HPDE6-E6E7 (cell line): ENCODE measurements at regions not wholly inside any gene's neighbourhood (a gene's known extent, or its start where the extent isn't known, plus 50 kb on each side); places are given as distances from the start of the nearest gene placed in this dataset.

Source experiments
- DNase-seq: peaks from one replicate; pipeline ENCODE4 v3.0.0; 2011; ENCODE audit warnings: missing footprints; ENCODE audit errors: extremely low spot score

DNA sequence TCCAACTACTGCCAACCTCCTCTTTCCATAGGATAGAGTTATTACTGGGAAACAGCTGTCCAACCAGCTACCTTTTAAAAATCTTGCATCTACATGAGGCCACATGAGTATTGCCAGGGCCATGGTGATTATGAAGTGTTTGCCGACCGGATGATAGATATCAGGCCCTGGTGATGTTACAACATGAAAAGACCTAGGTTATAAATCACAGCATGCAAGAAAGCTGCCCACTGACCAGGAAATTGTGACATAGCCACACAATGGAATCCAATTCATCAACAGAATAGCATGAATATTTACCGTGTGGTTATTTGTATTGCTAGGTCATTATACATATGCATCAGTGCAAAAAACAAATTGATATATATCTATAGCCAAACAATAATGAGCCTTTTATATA is 517.0 kb downstream of the INHBA start:
- DNase-seq, result no peak

DNA sequence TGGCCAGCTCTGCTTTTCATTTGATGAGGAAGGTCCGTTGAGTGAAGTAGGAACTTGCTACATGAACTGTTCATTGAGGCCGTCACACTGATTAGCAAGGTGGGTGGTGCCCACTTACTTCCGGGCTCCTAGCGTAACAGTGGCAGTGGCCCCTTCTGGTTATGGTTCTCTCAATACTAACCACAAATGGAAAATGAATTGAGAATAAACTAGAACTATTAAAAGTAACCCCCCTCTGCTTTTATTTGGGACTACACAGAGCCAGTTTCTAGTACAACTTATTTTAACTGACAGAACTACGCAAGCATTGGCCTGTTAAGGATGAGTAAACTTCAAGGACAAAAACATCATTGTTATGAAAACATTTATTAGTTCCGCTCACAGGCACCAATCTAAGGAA is 519.1 kb downstream of the INHBA start:
- DNase-seq, result no peak

DNA sequence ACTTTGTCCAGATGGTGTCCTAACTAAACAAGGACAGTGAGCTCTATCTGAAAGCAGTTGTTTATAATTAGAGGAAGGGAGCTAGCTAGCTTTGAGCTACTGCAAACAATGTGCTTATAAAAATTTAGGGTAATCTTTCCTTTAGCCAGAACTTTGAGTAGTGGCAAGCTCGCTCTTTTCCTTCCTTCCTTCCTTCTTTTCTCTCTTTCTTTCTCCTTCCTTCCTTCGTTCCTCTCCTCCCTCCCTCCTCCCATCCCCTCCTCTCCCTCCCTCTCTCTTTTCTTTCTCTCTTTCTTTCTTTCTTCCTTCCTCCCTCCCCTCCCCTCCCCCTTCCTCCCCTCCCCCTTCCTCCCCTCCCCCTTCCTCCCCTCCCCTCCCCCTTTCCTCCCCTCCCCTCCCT is 520.1 kb downstream of the INHBA start:
- no peak for DNase-seq

DNA sequence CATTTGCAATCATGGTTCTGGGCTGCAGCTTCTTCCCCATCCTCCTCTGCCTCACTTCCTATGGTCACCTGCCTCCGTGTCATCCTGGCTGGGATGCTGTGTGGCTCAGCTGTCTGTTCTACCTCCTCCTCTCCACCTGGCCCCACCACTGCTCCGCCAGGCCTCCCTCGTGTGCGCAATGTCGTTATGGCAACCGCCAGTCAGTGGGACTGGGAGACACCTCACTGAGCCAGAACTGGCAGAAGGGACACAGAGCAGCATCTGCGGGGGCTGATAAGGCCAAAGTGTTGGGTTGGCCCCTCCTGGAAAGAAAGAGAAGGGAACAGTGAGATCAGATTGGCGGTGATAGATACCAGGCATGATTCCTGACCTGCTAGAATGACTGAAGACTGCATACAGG is 527.5 kb downstream of the INHBA start:
- DNase-seq, result no peak

DNA sequence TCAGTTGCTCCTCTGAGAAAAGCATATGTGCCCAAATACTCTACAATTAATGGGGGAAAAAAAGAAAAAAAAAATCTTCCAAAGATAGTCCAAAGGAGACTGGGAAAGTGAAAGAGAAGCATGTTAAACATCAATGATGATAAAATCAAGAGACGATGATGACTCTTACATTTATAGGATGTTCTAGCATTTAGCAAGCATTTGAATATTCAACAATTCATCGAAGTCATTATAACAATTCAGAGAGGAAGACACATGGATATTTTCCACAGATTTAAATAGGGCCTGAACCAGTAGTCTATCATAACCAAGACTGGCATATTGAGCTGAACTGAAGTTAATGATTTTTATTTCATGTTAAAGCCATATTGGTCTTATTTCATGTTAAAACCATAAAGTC is 528.4 kb downstream of the INHBA start:
- no peak for DNase-seq

DNA sequence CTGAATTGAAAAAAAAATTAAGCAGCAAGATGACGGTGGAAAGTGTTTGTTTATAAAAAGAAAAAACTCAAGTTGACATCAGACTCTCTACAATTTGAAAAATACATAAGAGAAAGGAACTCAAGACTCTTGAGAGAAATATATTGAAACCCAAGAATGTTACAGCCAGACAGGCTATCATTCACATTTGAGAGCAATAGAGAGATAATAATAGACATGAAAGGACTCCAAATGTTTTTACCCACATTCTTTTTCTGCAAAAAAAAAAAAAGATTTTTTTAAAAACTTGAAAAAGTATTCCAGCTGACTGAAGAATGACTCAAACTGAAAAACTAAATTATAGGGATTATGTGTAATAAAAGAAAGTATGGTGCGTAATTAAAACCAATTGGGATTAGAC is 532.4 kb downstream of the INHBA start:
- DNase-seq, result no peak

DNA sequence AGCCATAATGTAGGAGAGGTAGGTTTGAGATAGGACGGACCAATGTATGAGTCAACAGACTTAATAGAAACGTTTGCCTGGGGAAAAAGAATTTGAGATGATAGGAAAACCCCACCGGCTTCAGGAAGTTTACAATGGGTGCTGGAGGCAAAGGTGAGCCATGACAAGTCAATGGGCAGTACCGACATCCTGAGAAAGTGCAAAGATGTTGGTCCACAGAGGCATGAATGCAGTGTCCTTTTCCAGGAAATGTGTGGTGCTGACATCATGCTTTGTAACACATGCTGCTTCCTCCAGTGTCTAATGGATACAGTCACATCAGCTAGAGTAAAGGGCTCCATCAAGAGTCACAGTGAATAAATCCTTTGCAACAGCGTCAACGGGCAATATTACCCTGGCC is 533.6 kb downstream of the INHBA start:
- no peak for DNase-seq

DNA sequence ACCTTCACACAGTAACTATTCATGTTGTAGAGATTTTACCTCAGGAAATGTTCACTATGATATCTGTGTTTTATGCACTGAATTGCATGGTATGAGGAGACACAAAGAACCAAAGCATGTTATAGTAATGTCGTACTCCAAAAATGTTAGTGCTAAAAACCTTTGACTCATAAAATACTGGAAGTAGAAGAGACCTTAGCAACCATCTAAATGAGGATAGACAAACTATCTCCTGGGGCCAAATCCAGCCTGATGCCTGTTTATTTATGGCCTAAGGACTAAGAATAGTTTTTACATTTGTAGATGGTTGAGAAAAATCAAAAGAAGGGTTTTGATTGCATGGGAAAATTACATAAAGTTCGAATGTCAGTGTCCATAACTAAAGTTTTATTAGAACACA is 535.1 kb downstream of the INHBA start:
- DNase-seq, result no peak

DNA sequence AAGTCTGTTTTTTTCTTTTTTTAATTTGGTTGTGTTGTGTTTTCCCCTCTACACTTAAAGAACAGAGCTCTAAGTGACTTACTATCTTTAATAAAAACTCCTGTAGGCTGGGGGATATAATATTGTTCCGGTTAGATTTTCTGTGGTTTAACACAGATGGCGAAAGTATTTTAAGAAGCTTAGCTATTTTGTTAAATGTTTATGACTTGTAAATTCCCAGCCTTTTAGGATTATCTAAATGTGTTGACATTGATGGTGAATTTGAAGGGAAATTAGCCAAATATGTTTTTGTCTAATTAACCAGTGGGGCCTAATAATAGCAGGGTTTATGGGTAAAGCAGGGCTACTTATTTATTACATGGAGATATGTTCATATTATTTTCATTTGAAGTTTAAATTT is 538.5 kb downstream of the INHBA start:
- no peak for DNase-seq

DNA sequence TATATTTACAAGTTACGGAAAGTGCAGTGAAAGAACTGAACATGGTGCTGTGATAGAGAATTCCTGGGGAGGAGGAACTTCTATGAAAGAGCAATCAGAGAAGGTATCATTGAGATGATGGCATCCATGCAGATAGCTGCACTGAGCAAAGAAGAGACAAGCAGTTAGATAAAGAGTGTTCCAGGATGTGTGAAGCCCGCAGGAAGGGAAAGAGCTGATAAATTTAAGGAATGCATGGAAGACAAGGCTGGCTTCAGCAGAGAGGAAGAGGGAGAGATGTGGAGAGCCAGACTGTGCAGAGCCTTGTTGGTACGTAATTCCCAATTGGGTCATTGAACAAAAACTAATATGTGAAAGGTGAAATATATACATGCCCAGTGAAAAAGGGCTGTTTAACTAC is 538.9 kb downstream of the INHBA start:
- no peak for DNase-seq

DNA sequence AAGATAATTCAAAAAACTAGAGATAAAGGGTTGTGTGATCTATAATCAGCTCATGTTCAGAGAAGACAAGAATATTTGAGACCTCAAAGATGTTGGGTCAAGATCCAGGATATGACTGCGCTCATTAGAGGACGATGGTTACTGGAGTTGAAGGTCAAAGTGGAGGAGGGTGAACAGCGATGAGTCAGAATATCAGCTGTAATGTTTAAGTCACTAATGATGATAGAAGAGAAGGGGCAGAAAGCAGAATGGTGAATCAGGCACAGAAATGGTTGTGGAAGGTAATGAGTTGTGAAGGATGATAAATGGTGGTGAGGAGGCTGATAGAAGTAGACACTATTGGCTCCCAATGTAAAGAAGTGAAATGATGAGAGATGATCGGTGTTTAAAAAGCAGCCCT is 540.3 kb downstream of the INHBA start:
- no peak for DNase-seq

DNA sequence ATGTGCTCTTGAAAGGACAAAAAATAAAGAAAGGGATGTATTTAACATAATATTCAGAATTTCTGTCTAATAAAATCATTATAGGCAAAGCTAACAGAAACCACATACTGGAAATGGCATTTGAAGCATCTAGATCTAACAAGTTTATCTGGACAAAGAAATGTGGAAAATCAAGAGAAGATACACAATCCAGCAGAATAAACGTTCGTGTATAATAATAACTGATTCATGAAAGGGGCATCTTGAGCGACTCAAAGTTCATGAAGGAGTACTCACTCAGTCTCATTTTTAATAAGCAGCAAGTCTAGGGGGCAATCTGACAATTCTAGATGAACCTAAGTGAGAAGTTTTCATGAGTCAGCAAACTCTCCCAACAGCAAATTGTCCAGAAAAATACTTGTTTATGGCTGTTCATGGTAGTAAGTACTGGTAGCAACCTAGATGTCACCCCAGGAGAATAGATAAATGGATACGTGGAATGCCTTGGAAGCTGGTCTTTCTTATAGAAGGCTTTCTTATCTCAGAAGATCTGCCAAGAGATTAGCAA is 541.8 kb downstream of the INHBA start:
- no peak for DNase-seq

DNA sequence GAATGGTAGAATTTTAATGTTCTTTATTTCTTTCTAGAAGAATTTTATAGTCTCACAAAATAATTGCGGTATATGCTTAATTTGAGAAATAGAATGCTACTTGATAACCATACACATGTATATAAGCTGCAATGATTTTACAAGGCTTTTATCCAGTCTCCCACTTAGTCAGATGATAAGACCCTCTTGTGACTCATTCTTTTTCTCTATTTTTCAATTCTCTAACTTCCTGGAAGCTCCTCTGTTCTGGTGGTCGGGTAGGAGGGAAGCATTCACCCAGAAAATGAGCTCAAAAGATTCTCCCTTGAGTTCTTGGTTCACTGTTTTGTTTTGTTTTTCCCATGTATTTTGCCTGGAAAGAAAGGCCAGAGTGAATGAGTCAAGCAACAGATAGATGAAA is 546.6 kb downstream of the INHBA start:
- no peak for DNase-seq

DNA sequence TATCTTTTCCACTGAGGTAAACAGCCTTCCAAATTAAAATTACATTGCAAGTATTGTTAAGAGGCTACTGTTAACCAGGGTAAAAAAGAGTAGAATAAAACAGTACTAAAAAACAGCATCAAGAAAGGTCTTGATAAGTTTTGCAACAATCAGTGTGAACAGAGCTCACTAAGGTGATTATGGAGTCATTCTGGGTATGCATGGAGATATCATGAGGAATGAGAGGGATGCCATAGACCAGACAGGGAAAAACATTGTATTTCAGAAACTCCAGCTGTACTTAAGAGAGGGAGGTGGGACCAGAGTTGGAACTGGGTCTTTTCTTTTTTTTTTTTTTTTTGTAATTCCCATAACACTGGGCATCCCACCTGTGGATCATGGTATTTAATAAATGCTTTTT is 549.6 kb downstream of the INHBA start:
- DNase-seq, result no peak

DNA sequence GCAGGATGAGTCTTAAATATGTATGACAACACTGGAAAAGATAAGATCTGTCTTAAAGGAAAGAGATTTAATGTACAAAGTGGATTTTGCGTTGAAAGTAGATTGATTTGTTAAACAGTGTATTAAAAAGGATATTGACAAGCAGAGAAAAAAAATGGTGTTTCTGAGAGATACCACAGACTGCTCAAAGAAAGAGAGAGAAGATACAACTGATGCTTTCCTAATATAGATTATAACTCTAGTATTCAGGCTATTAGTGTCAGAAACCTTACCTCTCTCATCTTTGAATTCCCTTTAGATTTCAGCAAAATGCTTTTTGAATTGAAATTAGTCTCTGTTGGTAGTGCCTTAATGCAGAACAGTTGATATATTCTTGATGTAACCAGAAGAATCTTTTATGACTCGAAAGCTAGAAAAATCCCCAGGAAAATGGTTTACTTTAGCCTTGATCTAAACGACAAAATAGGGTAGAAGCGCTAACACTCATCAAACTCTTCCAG is 550.7 kb downstream of the INHBA start:
- no peak for DNase-seq

DNA sequence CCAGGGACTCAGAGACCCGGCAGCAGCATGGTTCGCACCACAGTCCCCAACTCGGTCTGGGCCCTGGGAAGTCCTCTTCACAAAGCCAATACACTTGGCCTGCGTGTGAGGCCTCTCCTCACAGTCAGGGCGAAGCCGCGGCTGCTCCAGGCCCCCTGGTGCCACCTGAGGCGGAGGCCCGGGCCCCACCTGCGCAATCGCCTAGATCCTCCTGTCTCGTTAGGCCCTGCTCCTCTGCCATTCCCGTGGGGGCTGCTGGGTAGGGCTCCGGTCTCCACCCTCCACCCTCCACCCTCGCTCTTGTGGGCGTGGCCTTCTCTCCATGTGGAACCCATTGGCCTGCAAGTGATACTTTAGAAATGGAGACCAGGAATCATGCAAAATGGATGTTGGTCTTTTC is 553.3 kb downstream of the INHBA start:
- DNase-seq, result no peak

DNA sequence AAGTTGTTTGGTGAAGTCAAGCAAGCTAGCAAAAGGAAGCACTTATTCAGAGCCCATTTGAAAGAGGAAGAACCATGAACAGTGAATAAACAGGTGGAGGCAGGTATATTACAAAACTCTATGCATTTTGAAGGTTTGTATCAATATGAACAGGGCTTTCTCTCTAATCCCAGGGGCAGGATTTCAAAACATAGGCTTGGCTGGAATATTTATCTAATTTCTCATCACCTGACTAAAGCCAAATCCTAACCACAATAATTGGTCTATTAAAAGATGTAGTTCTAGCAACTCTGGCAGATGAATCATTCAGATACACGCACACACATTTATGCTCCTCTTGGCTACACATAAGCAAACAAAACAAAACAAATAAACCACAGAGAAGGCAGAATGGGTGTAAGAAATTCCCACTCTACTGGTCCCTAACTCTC is 554.4 kb downstream of the INHBA start:
- DNase-seq, result peak; percentile 60

DNA sequence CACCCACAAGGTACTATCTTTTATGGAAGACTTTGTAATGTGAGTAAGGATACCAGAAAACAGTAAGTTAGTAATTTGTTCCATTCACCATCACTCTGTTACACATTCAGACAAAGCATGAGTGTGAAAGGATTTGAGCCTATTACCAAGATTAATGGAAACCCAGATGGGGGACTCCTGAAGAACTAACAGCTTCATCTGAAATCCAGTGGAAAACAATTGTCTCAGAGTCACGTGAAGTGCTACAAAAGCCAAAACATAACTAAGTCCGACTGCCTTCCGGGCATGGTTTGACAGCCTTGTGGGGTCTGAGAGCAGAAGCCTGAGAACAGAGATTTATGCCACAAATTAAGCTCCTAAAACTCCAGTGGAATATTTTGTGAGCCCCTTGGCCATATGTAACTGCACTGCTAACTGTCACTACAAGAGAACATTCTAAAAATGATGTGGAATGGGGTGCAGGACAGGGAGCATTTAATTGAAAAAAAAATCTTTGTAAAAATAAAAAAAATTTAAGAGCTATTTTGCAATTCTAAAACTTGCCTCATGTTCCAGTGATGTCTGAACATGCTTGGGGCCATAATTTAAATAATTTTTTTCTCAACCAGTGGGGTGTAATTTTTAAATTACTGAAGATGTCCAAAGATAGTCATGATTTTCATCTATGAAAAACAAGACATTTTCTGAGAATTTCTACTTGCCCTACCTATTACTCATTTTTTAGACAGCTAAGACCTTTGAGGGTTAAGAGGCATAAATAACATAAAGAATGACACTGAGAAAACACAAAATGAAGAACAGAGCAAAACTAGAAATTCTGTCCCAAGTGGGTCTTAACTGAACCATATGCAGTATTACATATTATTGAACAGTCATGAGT is 555.0 kb downstream of the INHBA start:
- no peak for DNase-seq

DNA sequence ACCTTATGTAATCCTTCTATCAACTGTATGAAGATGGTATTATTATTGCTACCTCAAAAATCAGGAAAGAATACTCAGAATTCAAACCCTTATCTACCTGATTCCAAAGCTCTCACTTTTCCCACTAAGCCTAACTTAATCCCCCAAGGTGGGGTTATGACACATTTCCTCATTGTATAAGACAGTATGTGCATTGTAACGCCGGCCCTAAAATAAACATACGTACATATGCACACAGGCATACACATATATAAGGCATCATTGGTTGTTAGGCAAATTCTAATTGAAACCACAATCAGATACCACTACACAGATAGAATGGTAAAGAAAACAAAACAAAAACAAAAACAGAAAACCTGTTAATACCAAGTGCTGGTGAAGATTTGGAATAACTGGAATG is 556.5 kb downstream of the INHBA start:
- DNase-seq, result no peak

DNA sequence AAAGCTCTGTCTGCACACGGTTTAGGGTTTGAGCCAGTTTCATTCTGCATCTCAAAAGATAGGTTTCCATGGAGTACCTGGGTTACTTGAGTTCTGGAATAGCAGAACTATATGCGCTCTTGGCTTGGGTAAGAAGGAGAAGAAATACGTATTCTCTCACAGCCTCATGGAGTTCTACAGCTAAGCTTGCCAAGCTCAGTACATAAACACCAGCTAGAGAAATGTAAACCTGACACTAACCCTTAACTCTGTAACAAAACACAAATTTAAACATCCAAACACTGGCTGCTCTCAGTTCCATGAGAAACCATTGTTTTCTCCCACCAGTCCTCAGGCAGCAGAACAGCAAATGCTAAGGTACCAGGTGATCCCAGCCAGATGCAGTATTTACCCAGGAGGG is 557.2 kb downstream of the INHBA start:
- DNase-seq, result no peak

DNA sequence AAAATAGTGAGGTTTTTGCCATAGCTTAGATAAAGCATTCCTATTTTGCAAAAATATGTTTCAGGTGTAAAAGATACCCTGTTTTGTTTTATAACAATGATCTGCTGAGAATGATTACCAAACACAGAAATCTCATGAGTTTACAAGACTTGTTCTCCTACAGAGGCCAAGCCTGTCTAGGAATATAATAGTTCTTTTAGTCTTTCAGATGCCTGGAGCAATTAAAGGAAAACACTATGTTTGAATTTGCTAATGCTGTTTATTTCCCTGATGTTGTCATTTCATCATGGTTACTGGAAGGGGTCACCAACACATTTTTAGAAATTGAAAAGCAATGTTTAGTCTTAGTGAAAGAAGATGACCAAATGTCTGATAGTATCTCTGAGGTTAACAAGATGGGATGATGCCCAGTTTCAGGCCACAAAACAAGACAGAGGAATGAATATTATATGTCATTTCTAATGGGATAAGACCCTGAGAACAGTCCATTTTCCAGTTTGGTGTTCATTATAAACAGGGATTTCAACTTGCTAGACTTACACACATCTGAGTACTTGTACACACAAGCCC is 559.9 kb downstream of the INHBA start:
- no peak for DNase-seq

DNA sequence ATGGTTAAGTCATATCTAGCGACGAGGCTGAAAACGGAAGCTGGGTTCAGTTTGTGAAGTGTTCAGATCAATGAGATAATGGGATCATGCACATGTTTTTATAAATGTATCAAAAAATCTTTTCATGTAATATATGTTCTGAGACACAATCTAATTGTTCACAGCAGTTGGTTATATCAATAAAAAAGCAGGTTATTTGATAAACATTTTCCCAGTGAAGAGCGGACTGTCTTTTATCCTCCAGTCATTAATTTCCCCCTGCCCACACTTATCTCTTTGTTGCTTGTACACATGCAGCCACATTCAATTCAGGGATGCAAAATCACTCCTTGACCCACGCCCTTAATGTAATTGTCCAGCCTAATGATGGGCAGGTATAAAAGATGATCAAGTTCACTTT is 563.1 kb downstream of the INHBA start:
- DNase-seq, result no peak

DNA sequence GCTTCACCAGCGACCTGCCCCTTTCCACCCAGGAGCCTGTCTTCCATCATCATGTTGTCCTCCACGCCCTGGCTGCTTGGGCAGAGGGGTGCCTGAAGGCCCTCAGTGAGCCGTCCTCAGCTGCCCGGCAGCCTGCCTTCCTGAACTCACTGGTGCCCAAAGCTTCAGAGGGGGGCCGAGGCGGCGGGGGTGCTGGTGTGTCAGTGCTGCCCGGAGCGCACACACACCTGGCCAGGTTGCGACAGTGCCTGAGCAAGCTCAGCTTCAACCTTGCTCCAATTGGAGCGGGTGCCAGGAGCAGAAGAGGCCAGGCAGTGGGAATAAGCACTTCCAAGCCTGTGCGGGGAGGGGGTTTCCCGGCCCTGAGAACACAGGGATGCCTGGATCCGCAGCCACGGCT is 566.3 kb downstream of the INHBA start:
- DNase-seq, result no peak
